Ishikawa (cell line): ENCODE measurements at regions not wholly inside any gene's neighbourhood (a gene's known extent, or its start where the extent isn't known, plus 50 kb on each side); places are given as distances from the start of the nearest gene placed in this dataset.

Experiments used
- CEBPB ChIP-seq: IDR thresholded peaks from 2 replicates; pipeline ENCODE4 v1.6.1; 2012
- CREB1 ChIP-seq: IDR thresholded peaks from 2 replicates; pipeline ENCODE4 v1.6.1; 2012; ENCODE audit warnings: low read depth
- EGR1 ChIP-seq: IDR thresholded peaks from 2 replicates; pipeline ENCODE4 v1.6.1; 2012
- EP300 ChIP-seq: IDR thresholded peaks from 2 replicates; pipeline ENCODE4 v1.6.1; 2012; ENCODE audit warnings: borderline replicate concordance
- FOXM1 ChIP-seq: IDR thresholded peaks from 2 replicates; pipeline ENCODE4 v1.6.1; 2012; ENCODE audit warnings: low read depth, borderline replicate concordance
- MAX ChIP-seq: IDR thresholded peaks from 2 replicates; pipeline ENCODE4 v1.6.1; 2012
- NFIC ChIP-seq: IDR thresholded peaks from 2 replicates; pipeline ENCODE4 v1.6.1; 2012
- RAD21 ChIP-seq: IDR thresholded peaks from 2 replicates; pipeline ENCODE4 v1.6.1; 2012; ENCODE audit warnings: low read depth
- REST ChIP-seq: IDR thresholded peaks from 2 replicates; pipeline ENCODE4 v1.6.1; 2012; ENCODE audit warnings: low read depth, mild to moderate bottlenecking
- TAF1 ChIP-seq: IDR thresholded peaks from 2 replicates; pipeline ENCODE4 v1.6.1; 2012; ENCODE audit warnings: low read depth, mild to moderate bottlenecking
- TCF12 ChIP-seq: IDR thresholded peaks from 2 replicates; pipeline ENCODE4 v1.6.1; 2012; ENCODE audit warnings: low read depth
- TEAD4 ChIP-seq: IDR thresholded peaks from 2 replicates; pipeline ENCODE4 v1.6.1; 2012
- YY1 ChIP-seq: IDR thresholded peaks from 2 replicates; pipeline ENCODE4 v1.6.1; 2012; ENCODE audit warnings: low read depth
- ZBTB7A ChIP-seq: IDR thresholded peaks from 2 replicates; pipeline ENCODE4 v1.6.1; 2012; ENCODE audit warnings: low read depth
- TF ChIP-seq, protein P1 (sequence below): IDR thresholded peaks from 2 replicates; pipeline ENCODE4 v1.6.1; 2012

GRCh38 chr2:123086613-123087385 is 938.3 kb upstream of the CNTNAP5 start:
- TF ChIP-seq REST: no peak
- TF ChIP-seq, protein P1, sequence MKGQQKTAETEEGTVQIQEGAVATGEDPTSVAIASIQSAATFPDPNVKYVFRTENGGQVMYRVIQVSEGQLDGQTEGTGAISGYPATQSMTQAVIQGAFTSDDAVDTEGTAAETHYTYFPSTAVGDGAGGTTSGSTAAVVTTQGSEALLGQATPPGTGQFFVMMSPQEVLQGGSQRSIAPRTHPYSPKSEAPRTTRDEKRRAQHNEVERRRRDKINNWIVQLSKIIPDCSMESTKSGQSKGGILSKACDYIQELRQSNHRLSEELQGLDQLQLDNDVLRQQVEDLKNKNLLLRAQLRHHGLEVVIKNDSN: no peak
- no peak for TF ChIP-seq CEBPB
- TF ChIP-seq RAD21: no peak
- TF ChIP-seq CREB1: no peak
- no peak for TF ChIP-seq YY1
- no peak for TF ChIP-seq MAX
- TF ChIP-seq EGR1: no peak
- no peak for TF ChIP-seq TCF12

GRCh38 chr2:123091471-123091870 is 933.6 kb upstream of the CNTNAP5 start:
- TF ChIP-seq TEAD4 (no peak), NFIC (no peak), EGR1 (no peak), TAF1 (no peak), CREB1 (no peak), YY1 (no peak), RAD21 (no peak), ZBTB7A (no peak), CEBPB (no peak), MAX (no peak), TCF12 (no peak)
- TF ChIP-seq, protein P1: no peak

DNA sequence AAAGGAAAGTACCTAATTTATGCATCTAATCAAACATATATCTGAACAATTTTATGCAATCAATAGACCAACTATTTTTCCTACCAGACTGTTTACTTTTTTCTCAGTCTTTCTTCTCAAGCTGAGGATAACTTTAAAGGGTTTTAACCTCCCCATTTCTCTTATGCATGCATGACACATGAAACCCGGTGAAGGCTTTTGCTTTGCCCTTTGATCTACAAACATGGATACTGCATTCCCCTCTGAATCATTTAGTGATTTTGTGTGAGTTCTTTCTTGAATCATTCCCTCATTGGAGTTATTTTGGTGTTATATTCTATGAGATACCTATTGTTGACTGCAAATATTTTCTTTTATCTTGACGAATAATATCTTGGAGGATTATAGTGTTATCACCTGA is 931.9 kb upstream of the CNTNAP5 start:
- TF ChIP-seq TCF12: no peak
- TF ChIP-seq MAX: no peak
- TF ChIP-seq CEBPB: no peak

GRCh38 chr2:123095219-123095835 is 929.8 kb upstream of the CNTNAP5 start:
- TF ChIP-seq CEBPB (no peak), CREB1 (no peak), EP300 (no peak), NFIC (no peak), RAD21 (no peak), YY1 (no peak), ZBTB7A (no peak), MAX (no peak)
- TF ChIP-seq, protein P1: no peak

- TF ChIP-seq EGR1 (no peak), FOXM1 (no peak), EP300 (no peak), ZBTB7A (no peak), TAF1 (no peak), MAX (no peak)
- TF ChIP-seq, protein P1: no peak
Observed at GRCh38 chr2:123098619-123099018, 926.5 kb upstream of the CNTNAP5 start.

DNA sequence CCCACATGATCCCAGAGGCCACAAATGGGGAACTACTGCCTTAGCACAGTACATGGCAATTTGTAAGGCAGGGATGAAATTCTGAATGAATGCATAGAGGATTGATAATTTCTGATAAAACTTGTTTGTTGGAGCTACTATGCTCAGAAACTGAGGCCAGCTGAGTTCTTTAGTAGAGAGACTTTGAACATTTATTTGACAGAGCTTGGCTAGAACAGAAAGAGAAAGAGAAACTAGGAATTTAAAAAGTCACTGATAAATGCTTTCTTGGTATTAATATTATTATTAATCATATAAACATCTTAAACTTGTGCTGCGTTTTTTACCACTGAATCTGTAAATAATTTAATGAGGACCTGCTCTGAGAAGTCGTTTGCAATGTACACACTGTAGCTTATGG is 923.7 kb upstream of the CNTNAP5 start:
- TF ChIP-seq MAX (no peak), FOXM1 (no peak), EP300 (no peak), YY1 (no peak), NFIC (no peak), TCF12 (no peak), REST (no peak)
- TF ChIP-seq, protein P1: no peak
